ENCODE measurements at regions not wholly inside any gene's neighbourhood (a gene's known extent, or its start where the extent isn't known, plus 50 kb on each side); places are given as distances from the start of the nearest gene placed in this dataset.

GRCh38 chr9:633461-633860, 208.0 kb upstream of the DMRT1 start:
- DNase-seq = no peak

- DNase-seq = no peak
These were observed 204.4 kb upstream of the DMRT1 start for GRCh38 chr9:636931-637591.

- DNase-seq = no peak
These were observed 203.3 kb upstream of the DMRT1 start for GRCh38 chr9:638152-638551.

- no peak for DNase-seq
These were observed 199.5 kb upstream of the DMRT1 start for GRCh38 chr9:642014-642413.

GRCh38 chr9:643966-644365, 197.5 kb upstream of the DMRT1 start:
- no peak for DNase-seq

GRCh38 chr9:647522-647921, 194.0 kb upstream of the DMRT1 start:
- DNase-seq = no peak

GRCh38 chr9:649128-650074, 192.1 kb upstream of the DMRT1 start:
- no peak for DNase-seq

- DNase-seq = no peak
These were observed 191.1 kb upstream of the DMRT1 start for GRCh38 chr9:650362-650761.

GRCh38 chr9:651371-651770, 190.1 kb upstream of the DMRT1 start:
- DNase-seq = no peak

- DNase-seq = no peak
These were observed 188.6 kb upstream of the DMRT1 start for GRCh38 chr9:652914-653313.

GRCh38 chr9:653421-653820, 188.1 kb upstream of the DMRT1 start:
- DNase-seq = no peak

- DNase-seq = no peak
These were observed 187.6 kb upstream of the DMRT1 start for GRCh38 chr9:653856-654387.

- no peak for DNase-seq
These were observed 185.6 kb upstream of the DMRT1 start for GRCh38 chr9:655875-656274.

- no peak for DNase-seq
These were observed 184.4 kb upstream of the DMRT1 start for GRCh38 chr9:656926-657568.

GRCh38 chr9:659286-659685, 182.2 kb upstream of the DMRT1 start:
- DNase-seq = no peak

- DNase-seq = no peak
These were observed 181.3 kb upstream of the DMRT1 start for GRCh38 chr9:660227-660626.

GRCh38 chr9:663541-663940, 178.0 kb upstream of the DMRT1 start:
- no peak for DNase-seq

- DNase-seq = no peak
These were observed 176.2 kb upstream of the DMRT1 start for GRCh38 chr9:665296-665695.

GRCh38 chr9:671997-672396, 169.5 kb upstream of the DMRT1 start:
- no peak for DNase-seq

- DNase-seq = no peak
These were observed 168.6 kb upstream of the DMRT1 start for GRCh38 chr9:672851-673250.

GRCh38 chr9:673264-673965, 168.1 kb upstream of the DMRT1 start:
- DNase-seq = no peak

- DNase-seq = no peak
These were observed 167.5 kb upstream of the DMRT1 start for GRCh38 chr9:673966-674526.
